MM.1S (cell line): ENCODE measurements at regions not wholly inside any gene's neighbourhood (a gene's known extent, or its start where the extent isn't known, plus 50 kb on each side); places are given as distances from the start of the nearest gene placed in this dataset.

Experiments used
- DNase-seq: peaks from one replicate; pipeline ENCODE4 v3.0.0-alpha.2; 2015
- H2AFZ ChIP-seq: fragments of 300-600 bp; sonication (generic); 2 replicates; pipeline ENCODE4 v1.6.0; 2016; ENCODE audit warnings: antibody characterized with exemption, low read length
- H3F3A ChIP-seq: fragments of 300-600 bp; sonication (generic); 2 replicates; pipeline ENCODE4 v1.6.1; 2016; ENCODE audit warnings: mild to moderate bottlenecking, antibody characterized with exemption, low read length, moderate library complexity, mixed read lengths; ENCODE audit not compliant: insufficient read depth
- H3K27ac ChIP-seq: fragments of 300-600 bp; sonication (generic); 2 replicates; pipeline ENCODE4 v1.5.1; 2016; ENCODE audit warnings: mild to moderate bottlenecking, low read length
- H3K27me3 ChIP-seq: fragments of 300-600 bp; sonication (generic); replicated peaks from 2 replicates; pipeline ENCODE4 v1.6.0; 2016; ENCODE audit warnings: low read length; ENCODE audit not compliant: insufficient read depth
- H3K36me3 ChIP-seq: fragments of 300-600 bp; sonication (generic); replicated peaks from 2 replicates; pipeline ENCODE4 v1.6.1; 2016; ENCODE audit warnings: mild to moderate bottlenecking, low read length, mixed read lengths; ENCODE audit not compliant: insufficient read depth
- H3K4me1 ChIP-seq: fragments of 300-600 bp; sonication (generic); 2 replicates; pipeline ENCODE4 v1.6.1; 2016; ENCODE audit warnings: low read length, mixed read lengths
- H3K4me2 ChIP-seq: fragments of 300-600 bp; sonication (generic); 2 replicates; pipeline ENCODE4 v1.6.0; 2016; ENCODE audit warnings: low read depth, low read length
- H3K4me3 ChIP-seq: fragments of 300-600 bp; sonication (generic); 2 replicates; pipeline ENCODE4 v1.5.1; 2016; ENCODE audit warnings: low read length, mixed read lengths
- H3K79me2 ChIP-seq: fragments of 300-600 bp; sonication (generic); 2 replicates; pipeline ENCODE4 v1.6.1; 2016; ENCODE audit warnings: mixed run types, low read length, mixed read lengths
- H3K9ac ChIP-seq: fragments of 300-600 bp; sonication (generic); 2 replicates; pipeline ENCODE4 v1.6.1; 2016; ENCODE audit warnings: low read length, mixed read lengths
- H3K9me2 ChIP-seq: fragments of 300-600 bp; sonication (generic); replicated peaks from 2 replicates; pipeline ENCODE4 v1.6.1; 2016; ENCODE audit warnings: mild to moderate bottlenecking, low read length, mixed read lengths; ENCODE audit not compliant: insufficient read depth
- H3K9me3 ChIP-seq: fragments of 300-600 bp; sonication (generic); replicated peaks from 2 replicates; pipeline ENCODE4 v1.6.1; 2016; ENCODE audit warnings: mild to moderate bottlenecking, low read length, mixed read lengths; ENCODE audit not compliant: insufficient read depth
- H4K20me1 ChIP-seq: fragments of 300-600 bp; sonication (generic); 2 replicates; pipeline ENCODE4 v1.6.1; 2016; ENCODE audit warnings: mild to moderate bottlenecking, low read length, moderate library complexity, mixed read lengths; ENCODE audit not compliant: insufficient read depth
- CTCF ChIP-seq: fragments of 300-600 bp; sonication (generic); IDR thresholded peaks from 2 replicates; pipeline ENCODE4 v1.5.1; 2016; ENCODE audit warnings: antibody characterized with exemption, low read length, mixed read lengths
- EZH2 ChIP-seq: fragments of 300-600 bp; sonication (generic); optimal IDR thresholded peaks from 2 replicates; pipeline ENCODE3; 2017; ENCODE audit warnings: low read depth, mild to moderate bottlenecking, antibody characterized with exemption, low read length, mixed read lengths
- EZH2phosphoT487 ChIP-seq: fragments of 300-600 bp; sonication (generic); IDR thresholded peaks from 2 replicates; pipeline ENCODE4 v1.6.1; 2018; ENCODE audit warnings: antibody characterized with exemption, low read length

- Histone ChIP-seq H3K9me3 (no peaks in the 10 kb centered on the region), H3K4me3 (no peak overlapping the region), H3K36me3 (no peaks in the 10 kb centered on the region)
Measured at GRCh38 chr5:128772356-128772755, 192.9 kb upstream of the SLC27A6 start.

GRCh38 chr5:128773378-128773777 lies 191.9 kb upstream of the SLC27A6 start:
- TF ChIP-seq CTCF (no peak), EZH2phosphoT487 (no peak), EZH2 (no peak)
- no peaks in the 10 kb centered on the region for H3K9me3 ChIP-seq
- no peak for DNase-seq
- no peaks in the 10 kb centered on the region for H3K79me2 ChIP-seq
- H3K4me1 ChIP-seq: peaks cover 4% of the 10 kb centered on the region; the same call in 1 of the 2 replicates
- no peak overlapping the region for H3K9ac ChIP-seq
- no peaks in the 10 kb centered on the region for H3K9me2 ChIP-seq
- H2AFZ ChIP-seq: no peak overlapping the region
- H3K36me3 ChIP-seq: no peaks in the 10 kb centered on the region
- no peak overlapping the region for H3K4me2 ChIP-seq
- H3K27me3 ChIP-seq: no peaks in the 10 kb centered on the region
- no peaks in the 10 kb centered on the region for H3F3A ChIP-seq
- no peak overlapping the region for H3K4me3 ChIP-seq
- H3K27ac ChIP-seq: no peak overlapping the region
- no peaks in the 10 kb centered on the region for H4K20me1 ChIP-seq

More at GRCh38 chr5:128772356-128772755, 192.9 kb upstream of the SLC27A6 start:
- Histone ChIP-seq H3K4me1 (peaks cover 4% of the 10 kb centered on the region; the same call in 1 of the 2 replicates), H3K27me3 (no peaks in the 10 kb centered on the region), H3F3A (no peaks in the 10 kb centered on the region), H3K4me2 (no peak overlapping the region), H3K9me2 (no peaks in the 10 kb centered on the region), H3K9ac (no peak overlapping the region), H4K20me1 (no peaks in the 10 kb centered on the region), H2AFZ (no peak overlapping the region), H3K27ac (no peak overlapping the region), H3K79me2 (no peaks in the 10 kb centered on the region)
- no peak for TF ChIP-seq EZH2
- no peak for TF ChIP-seq CTCF
- TF ChIP-seq EZH2phosphoT487: no peak
- DNase-seq: no peak

GRCh38 chr5:128774605-128775004 lies 190.7 kb upstream of the SLC27A6 start:
- Histone ChIP-seq H3K4me1 (peaks cover 4% of the 10 kb centered on the region; the same call in 1 of the 2 replicates), H3K9ac (no peak overlapping the region), H3K9me3 (no peaks in the 10 kb centered on the region), H3K4me3 (no peak overlapping the region), H3K9me2 (no peaks in the 10 kb centered on the region), H3K27me3 (no peaks in the 10 kb centered on the region), H3K4me2 (no peak overlapping the region), H4K20me1 (no peaks in the 10 kb centered on the region), H3K27ac (no peak overlapping the region), H2AFZ (no peak overlapping the region), H3K79me2 (no peaks in the 10 kb centered on the region), H3K36me3 (no peaks in the 10 kb centered on the region), H3F3A (no peaks in the 10 kb centered on the region)
- TF ChIP-seq EZH2phosphoT487: no peak
- no peak for TF ChIP-seq EZH2
- no peak for TF ChIP-seq CTCF
- no peak for DNase-seq
